ENCODE measurements at regions not wholly inside any gene's neighbourhood (a gene's known extent, or its start where the extent isn't known, plus 50 kb on each side); places are given as distances from the start of the nearest gene placed in this dataset.
"Not testable (repeated sequence)": the region's sequence is repeated elsewhere in the genome, so short reads cannot be mapped to it uniquely, and the experiment has no call there.

DNA sequence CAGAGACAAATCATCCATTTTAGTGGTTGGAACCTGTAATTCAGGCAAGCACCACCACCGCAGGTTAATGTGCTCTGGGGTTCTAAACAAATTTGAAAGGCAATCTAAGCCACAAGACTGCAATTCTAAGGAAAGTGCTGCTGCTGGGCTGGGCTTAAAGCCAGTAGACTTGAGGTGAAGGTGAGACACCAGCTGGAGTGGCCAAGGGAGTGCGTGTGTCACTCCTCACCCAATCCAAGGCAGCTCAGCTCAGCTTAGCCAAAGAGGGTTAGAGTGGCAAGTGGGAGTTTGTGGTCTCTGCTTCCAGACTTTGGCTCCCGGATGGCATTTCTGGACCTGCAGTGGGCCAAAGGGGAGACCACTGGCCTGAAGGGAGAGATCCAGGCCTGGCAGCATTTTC is 1655.6 kb downstream of the SI start:
- DNase-seq (ENCODE audit: low read depth in 1 of 2, low spot score in 2 of 2) = no peak
- Histone ChIP-seq H3K27ac (no peak overlapping the region), H3K4me3 (no peak overlapping the region), H3K4me1 (replicated peaks) (no peaks in the 10 kb centered on the region), H3K27me3 (replicated peaks) (no peaks in the 10 kb centered on the region), H3K9me3 (replicated peaks) (no peaks in the 10 kb centered on the region), H3K36me3 (no peaks in the 10 kb centered on the region)

DNA sequence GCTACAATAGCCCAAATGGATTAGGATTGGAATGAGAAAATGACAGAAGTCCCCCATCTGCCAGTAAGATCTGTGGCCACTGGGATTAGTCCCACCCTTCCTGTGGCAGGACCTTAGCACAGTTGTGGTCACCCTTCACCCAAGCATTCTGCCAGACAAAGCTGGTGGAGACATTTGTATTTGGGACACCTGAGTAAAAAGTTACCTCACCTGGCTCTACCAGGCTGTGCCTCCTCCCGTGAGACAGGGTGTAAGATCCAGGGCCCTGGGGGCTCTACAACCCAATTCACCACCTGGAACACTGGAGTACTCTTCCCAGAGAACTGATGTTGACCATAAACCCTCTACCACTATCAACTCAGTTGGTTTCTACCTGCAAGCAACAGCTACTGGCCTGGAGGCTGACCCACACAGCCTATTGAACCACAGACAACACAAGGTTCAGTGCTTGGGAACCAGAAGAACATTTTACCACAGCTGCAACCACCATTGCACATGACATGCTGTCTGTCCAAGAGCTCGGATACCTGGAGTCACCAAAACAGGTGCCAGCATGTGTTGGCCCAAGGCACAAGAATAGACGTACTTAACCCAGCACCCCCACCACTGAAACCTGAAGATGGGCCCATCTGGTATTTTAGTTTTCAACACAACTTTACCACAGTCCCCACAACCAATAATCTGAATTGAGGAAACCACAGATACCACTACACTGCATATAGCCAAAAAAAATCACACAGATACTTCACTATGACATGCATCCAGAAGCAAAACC is 1686.7 kb downstream of the SI start:
- Histone ChIP-seq H3K9me3 (replicated peaks) (0 out of 2 replicates have a peak, but pooled peaks cover 4% of the 10 kb centered on the region), H3K4me1 (replicated peaks) (no peaks in the 10 kb centered on the region), H3K27ac (no peak overlapping the region), H3K27me3 (replicated peaks) (no peaks in the 10 kb centered on the region), H3K4me3 (no peak overlapping the region), H3K36me3 (no peaks in the 10 kb centered on the region)
- DNase-seq (ENCODE audit: low read depth in 1 of 2, low spot score in 2 of 2) = no peak

DNA sequence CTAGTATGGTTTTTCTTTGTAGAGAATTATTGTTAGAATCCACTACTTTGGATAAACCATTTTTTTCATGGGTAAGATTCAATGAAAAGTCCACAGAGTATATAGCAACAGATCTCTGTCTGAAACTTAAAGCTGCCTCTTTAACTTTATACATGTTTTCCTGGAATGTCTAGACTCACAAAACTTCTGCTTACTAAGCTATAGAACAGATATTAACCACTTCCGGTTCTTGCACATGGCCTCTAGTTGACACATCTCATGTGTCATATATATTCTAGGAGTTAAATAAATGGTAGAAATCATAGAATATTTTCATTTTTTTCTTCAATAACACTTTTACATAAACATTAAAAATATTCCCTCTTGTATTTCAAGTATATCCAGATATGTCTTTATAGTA is 1693.9 kb downstream of the SI start:
- Histone ChIP-seq H3K36me3 (no peaks in the 10 kb centered on the region), H3K27me3 (replicated peaks) (no peaks in the 10 kb centered on the region), H3K4me1 (replicated peaks) (no peaks in the 10 kb centered on the region), H3K4me3 (no peak overlapping the region), H3K9me3 (replicated peaks) (0 out of 2 replicates have a peak, but pooled peaks cover 4% of the 10 kb centered on the region), H3K27ac (no peak overlapping the region)
- DNase-seq (ENCODE audit: low read depth in 1 of 2, low spot score in 2 of 2) = no peak

DNA sequence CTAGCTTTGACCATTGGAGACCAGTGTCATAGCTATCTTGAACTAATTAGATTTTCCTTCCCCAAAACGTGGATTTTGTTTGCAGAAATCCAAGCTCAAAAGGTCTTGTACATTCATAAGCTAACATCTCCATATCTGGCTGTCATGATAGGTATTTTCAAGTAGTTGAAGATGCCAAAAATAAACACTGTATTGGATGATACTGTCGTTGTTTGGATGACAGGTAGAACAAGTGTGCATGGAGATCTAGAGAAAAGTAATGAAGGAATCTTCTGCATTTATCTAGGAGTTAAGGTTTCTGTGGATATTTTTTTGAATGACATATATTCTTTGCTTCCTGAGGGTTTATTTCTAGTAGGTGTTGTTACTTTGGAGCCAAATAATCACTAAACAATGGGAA is 1696.1 kb downstream of the SI start:
- DNase-seq (ENCODE audit: low read depth in 1 of 2, low spot score in 2 of 2) = no peak
- H3K4me1 ChIP-seq (replicated peaks) = no peaks in the 10 kb centered on the region
- H3K27me3 ChIP-seq (replicated peaks) = no peaks in the 10 kb centered on the region
- no peaks in the 10 kb centered on the region for H3K36me3 ChIP-seq
- no peaks in the 10 kb centered on the region for H3K9me3 ChIP-seq (replicated peaks)
- H3K27ac ChIP-seq = no peak overlapping the region
- H3K4me3 ChIP-seq = no peak overlapping the region

DNA sequence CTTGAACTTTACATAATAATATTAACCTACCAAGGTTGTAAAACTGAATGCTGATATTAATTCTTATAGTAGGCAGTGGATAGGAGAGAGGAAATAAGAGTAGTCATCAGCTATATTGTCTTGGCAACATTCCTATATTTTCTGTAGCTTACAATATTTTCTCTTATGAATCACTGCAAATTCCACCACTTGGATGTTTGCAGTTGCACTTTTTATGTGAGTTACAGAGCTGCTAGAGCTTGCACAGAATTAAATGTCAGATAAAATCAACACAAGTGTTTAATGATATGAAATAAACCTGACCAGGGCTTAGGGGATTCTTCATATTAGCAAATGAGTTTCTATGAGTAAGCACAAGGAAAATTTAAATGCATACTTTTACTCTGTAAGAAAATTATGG is 1710.1 kb downstream of the SI start:
- DNase-seq (ENCODE audit: low read depth in 1 of 2, low spot score in 2 of 2) = no peak
- no peak overlapping the region for H3K27ac ChIP-seq
- no peaks in the 10 kb centered on the region for H3K4me1 ChIP-seq (replicated peaks)
- H3K4me3 ChIP-seq = no peak overlapping the region
- H3K27me3 ChIP-seq (replicated peaks) = no peaks in the 10 kb centered on the region
- H3K36me3 ChIP-seq = no peaks in the 10 kb centered on the region
- no peaks in the 10 kb centered on the region for H3K9me3 ChIP-seq (replicated peaks)

DNA sequence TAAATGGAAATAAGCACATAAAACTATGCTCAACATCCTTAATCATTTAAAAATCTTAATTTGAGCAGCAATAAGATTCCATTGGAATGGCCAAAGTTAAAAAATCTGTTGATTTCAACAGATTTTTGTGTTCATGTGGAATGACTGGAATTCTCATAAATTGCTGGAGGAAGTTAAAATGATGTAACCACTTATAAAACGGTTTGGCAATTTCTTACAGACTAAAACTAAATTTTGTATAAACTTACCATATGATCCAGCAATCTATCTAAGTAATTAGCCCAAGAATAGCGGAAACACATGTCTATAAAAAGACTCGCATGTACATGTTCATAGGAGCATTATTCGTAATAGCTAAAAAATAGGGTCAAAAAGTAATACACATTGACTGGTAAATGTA is 1713.6 kb downstream of the SI start:
- Histone ChIP-seq H3K36me3 (no peaks in the 10 kb centered on the region), H3K4me3 (no peak overlapping the region), H3K27me3 (replicated peaks) (no peaks in the 10 kb centered on the region), H3K4me1 (replicated peaks) (no peaks in the 10 kb centered on the region), H3K9me3 (replicated peaks) (no peaks in the 10 kb centered on the region), H3K27ac (no peak overlapping the region)
- DNase-seq (ENCODE audit: low read depth in 1 of 2, low spot score in 2 of 2) = no peak

DNA sequence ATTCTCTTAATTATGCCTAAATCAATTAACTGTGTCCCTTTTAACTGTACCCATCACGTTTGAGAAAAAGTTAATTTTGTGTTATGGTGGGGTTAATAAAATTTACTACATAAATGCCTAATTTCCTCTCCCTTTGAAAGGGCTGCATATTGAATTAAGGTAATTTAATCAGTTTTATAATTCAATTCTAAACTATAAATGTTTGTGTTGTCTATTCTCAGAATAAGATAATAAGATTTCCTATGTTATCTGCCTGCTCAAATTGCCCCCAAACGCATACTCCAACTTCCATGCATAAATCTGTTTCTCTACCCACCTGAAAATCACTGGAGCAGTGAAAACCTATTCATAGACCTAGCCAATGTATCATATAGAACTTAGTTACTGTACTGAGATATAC is 1716.1 kb downstream of the SI start:
- Histone ChIP-seq H3K36me3 (no peaks in the 10 kb centered on the region), H3K4me3 (no peak overlapping the region), H3K9me3 (replicated peaks) (no peaks in the 10 kb centered on the region), H3K27ac (no peak overlapping the region), H3K4me1 (replicated peaks) (no peaks in the 10 kb centered on the region), H3K27me3 (replicated peaks) (no peaks in the 10 kb centered on the region)
- DNase-seq (ENCODE audit: low read depth in 1 of 2, low spot score in 2 of 2) = no peak

DNA sequence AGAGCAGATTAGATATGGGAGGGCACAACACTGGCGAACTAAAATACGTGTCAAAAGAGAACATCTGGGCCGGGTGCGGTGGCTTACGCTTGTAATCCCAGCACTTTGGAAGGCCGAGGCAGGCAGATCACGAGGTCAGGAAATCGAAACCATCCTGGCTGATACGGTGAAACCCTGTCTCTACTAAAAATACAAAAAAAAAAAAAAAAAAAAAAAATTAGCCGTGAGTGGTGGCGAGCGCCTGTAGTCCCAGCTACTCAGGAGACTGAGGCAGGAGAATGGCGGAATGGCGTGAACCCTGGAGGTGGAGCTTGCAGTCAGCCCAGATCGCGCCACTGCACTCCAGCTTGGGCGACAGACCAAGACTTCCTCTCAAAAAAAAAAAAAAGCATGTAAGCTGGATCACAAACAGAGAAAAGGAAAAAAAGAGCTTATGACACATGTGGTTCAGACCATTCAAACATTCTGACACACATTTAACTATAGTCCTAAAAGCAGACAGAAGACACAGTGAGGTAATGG is 1716.9 kb downstream of the SI start:
- H3K9me3 ChIP-seq (replicated peaks); H3K4me1 ChIP-seq (replicated peaks); DNase-seq (ENCODE audit: low read depth in 1 of 2, low spot score in 2 of 2); H3K4me3 ChIP-seq; H3K27me3 ChIP-seq (replicated peaks); H3K36me3 ChIP-seq; H3K27ac ChIP-seq: not testable (repeated sequence)

DNA sequence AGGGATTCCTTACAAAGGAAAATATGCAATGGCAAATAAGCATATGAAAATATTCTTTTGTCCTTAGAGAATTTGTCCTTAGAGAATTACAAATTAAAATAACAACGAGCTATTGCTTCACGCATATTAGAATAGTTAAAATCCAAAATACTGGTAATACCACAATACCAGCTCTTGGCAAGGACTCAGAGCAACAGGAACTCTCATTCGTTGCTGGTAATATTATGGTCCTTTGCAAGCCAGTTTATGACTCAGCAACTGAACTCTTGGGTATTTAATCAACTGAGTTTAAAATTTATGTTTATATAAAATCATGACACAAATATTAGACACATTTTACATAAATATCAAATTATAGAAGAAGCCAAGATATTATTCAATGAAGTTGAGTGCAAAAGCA is 1730.4 kb downstream of the SI start:
- H3K9me3 ChIP-seq (replicated peaks) = no peaks in the 10 kb centered on the region
- no peaks in the 10 kb centered on the region for H3K27me3 ChIP-seq (replicated peaks)
- H3K36me3 ChIP-seq = no peaks in the 10 kb centered on the region
- no peak overlapping the region for H3K27ac ChIP-seq
- H3K4me1 ChIP-seq (replicated peaks) = no peaks in the 10 kb centered on the region
- H3K4me3 ChIP-seq = no peak overlapping the region
- DNase-seq (ENCODE audit: low read depth in 1 of 2, low spot score in 2 of 2) = no peak

DNA sequence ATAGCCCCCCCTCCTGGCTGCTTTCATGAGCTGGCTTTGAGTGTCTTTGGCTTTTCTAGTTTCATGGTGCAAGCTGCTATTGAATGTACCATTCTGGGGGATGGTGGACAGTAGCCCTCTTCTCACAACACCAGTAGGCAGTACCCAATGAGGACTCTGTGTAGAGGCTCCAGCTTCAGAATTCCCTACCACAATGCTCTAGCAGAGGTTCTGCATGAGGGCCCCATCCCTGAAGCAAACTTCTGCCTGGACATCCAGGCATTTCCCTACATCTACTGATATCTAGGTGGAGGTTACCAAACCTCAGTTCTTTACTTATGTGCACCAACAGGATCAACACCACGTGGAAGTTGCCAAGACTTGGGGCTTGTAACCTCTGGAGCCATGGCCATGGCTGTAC is 1742.9 kb downstream of the SI start:
- Histone ChIP-seq H3K4me3 (no peak overlapping the region), H3K9me3 (replicated peaks) (0 out of 2 replicates have a peak, but pooled peaks cover 3% of the 10 kb centered on the region), H3K27ac (no peak overlapping the region), H3K4me1 (replicated peaks) (no peaks in the 10 kb centered on the region), H3K27me3 (replicated peaks) (no peaks in the 10 kb centered on the region), H3K36me3 (no peaks in the 10 kb centered on the region)
- no peak for DNase-seq (ENCODE audit: low read depth in 1 of 2, low spot score in 2 of 2)

DNA sequence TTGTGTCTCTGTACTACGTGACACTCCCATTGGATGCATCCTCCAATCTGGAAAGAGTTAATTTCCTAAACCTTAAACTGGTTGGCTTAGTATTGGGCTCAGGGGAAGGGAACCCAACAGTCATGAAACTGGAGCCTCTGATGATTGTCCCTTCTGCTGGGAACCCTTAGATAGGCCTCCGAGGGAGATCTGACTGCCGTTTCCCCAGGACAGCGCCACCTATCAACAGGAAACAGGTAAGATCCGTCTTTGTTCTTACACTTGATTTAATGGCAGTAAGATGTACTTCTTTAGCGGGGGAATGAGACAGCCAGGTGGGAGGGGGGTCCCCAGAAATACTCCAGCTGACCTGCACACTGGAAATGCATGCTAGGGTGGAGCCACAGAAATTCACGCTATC is 1749.6 kb downstream of the SI start:
- Histone ChIP-seq H3K4me1 (replicated peaks) (no peaks in the 10 kb centered on the region), H3K27ac (no peak overlapping the region), H3K4me3 (no peak overlapping the region), H3K9me3 (replicated peaks) (0 out of 2 replicates have a peak, but pooled peaks cover 3% of the 10 kb centered on the region), H3K27me3 (replicated peaks) (no peaks in the 10 kb centered on the region), H3K36me3 (no peaks in the 10 kb centered on the region)
- no peak for DNase-seq (ENCODE audit: low read depth in 1 of 2, low spot score in 2 of 2)

DNA sequence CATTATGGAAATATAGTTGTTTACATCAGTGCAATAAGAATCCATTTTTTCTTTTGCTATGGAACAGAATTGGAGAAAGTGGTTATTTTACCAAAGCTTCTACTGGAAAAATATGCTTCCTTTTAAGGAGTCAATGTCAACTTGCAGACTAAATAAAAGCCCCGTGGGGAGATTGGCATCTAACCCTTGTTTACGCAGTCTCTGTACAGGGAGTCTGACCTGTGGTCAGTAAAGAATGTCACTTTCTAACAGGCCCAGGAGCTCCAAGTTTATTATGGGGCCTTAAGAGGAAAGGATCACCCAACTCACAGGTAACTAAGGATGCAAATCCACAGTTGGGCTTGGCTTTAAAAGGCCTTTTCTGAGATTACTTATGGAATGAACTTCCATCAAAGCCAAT is 1751.2 kb downstream of the SI start:
- no peak overlapping the region for H3K4me3 ChIP-seq
- DNase-seq (ENCODE audit: low read depth in 1 of 2, low spot score in 2 of 2) = no peak
- H3K9me3 ChIP-seq (replicated peaks) = no peaks in the 10 kb centered on the region
- no peak overlapping the region for H3K27ac ChIP-seq
- no peaks in the 10 kb centered on the region for H3K36me3 ChIP-seq
- no peaks in the 10 kb centered on the region for H3K4me1 ChIP-seq (replicated peaks)
- H3K27me3 ChIP-seq (replicated peaks) = no peaks in the 10 kb centered on the region

DNA sequence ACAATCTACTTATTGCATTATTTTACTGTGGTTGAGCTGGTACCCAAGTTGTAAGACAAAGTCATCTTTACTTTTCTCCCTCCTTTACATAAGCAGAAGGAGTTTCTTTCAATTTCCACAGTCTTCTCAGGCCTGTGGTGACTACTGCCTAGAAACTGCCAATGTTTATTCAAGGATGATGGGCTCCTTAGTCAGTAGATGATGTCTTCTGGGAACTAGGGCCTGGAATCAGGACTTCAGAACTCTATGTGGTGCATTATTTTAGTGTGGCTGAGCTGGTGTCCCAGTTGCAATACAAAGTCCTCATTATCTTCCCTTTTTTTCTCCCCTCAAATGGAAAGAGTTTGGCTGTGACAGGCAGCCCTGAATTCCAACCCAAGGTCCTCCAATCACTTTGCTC is 1762.5 kb downstream of the SI start:
- Histone ChIP-seq H3K27me3 (replicated peaks) (no peaks in the 10 kb centered on the region), H3K4me3 (no peak overlapping the region), H3K27ac (no peak overlapping the region), H3K9me3 (replicated peaks) (no peaks in the 10 kb centered on the region), H3K4me1 (replicated peaks) (no peaks in the 10 kb centered on the region), H3K36me3 (no peaks in the 10 kb centered on the region)
- no peak for DNase-seq (ENCODE audit: low read depth in 1 of 2, low spot score in 2 of 2)

DNA sequence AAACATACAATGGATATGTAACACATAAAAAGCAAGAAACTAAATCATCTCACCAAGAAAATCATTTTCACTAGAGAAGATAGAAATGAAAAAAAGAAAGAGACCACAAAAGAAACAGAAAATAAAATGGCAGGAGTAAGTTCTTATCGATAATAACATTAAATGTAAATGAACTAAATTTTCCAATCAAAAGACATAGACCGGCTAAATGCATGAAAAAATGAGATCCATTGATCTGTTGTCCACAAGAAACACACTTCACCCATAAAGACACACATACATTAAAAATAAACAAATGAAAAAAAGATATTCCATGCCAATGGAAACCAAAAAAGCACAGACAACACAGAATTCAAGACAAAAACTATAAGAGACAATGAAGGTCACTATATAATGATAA is 1771.9 kb downstream of the SI start:
- H3K9me3 ChIP-seq (replicated peaks) = peaks cover 5% of the 10 kb centered on the region; the same call in 1 of the 2 replicates
- no peaks in the 10 kb centered on the region for H3K4me1 ChIP-seq (replicated peaks)
- no peaks in the 10 kb centered on the region for H3K27me3 ChIP-seq (replicated peaks)
- H3K27ac ChIP-seq = no peak overlapping the region
- no peak overlapping the region for H3K4me3 ChIP-seq
- no peaks in the 10 kb centered on the region for H3K36me3 ChIP-seq
- no peak for DNase-seq (ENCODE audit: low read depth in 1 of 2, low spot score in 2 of 2)

DNA sequence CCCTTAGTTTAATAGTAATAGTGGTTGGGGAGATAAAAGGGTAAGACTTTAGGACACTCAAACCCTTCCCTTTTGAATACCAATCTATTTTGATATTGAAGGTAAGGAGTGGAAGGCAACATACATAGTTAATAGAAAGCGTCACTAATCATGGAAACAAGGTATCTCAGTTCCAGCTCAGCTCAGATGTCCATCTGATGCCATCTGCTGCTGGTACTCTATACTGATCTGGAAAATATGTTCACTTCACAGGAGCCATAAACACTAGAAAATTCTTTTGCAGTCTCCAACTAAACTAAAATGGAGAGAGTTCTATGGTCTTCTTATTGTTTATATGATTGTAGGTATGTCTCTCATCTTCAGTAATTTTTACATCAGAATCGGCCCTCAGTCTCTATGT is 1777.1 kb downstream of the OTOL1 start:
- no peaks in the 10 kb centered on the region for H3K4me1 ChIP-seq (replicated peaks)
- no peak for DNase-seq (ENCODE audit: low read depth in 1 of 2, low spot score in 2 of 2)
- no peaks in the 10 kb centered on the region for H3K27me3 ChIP-seq (replicated peaks)
- no peaks in the 10 kb centered on the region for H3K9me3 ChIP-seq (replicated peaks)
- H3K4me3 ChIP-seq = no peak overlapping the region
- H3K27ac ChIP-seq = no peak overlapping the region
- no peaks in the 10 kb centered on the region for H3K36me3 ChIP-seq
